ENCODE measurements at regions not wholly inside any gene's neighbourhood (a gene's known extent, or its start where the extent isn't known, plus 50 kb on each side); places are given as distances from the start of the nearest gene placed in this dataset.

- Histone ChIP-seq H3K4me2 (replicated peaks; ENCODE audit: low read depth, low read length, poor library complexity, severe bottlenecking) (no peak overlapping the region), H3K9me3 (ENCODE audit: control extremely low read depth in 1 of 3, control insufficient read depth in 2 of 3, insufficient read depth in 1 of 3, low read length in 2 of 3) (peaks cover 0 to 4% (median 0%) of the 10 kb centered on the region in 3 donors), H4K20me1 (ENCODE audit: control insufficient read depth, insufficient read depth, low read length, poor library complexity, severe bottlenecking) (no peaks in the 10 kb centered on the region), H3K4me1 (ENCODE audit: control insufficient read depth in 2 of 2, insufficient read depth in 2 of 2, low read length in 2 of 2) (no peaks in the 10 kb centered on the region), H3K27me3 (replicated peaks in 1 of 4; ENCODE audit: control extremely low read depth in 1 of 4, control insufficient read depth in 3 of 4, insufficient read depth in 4 of 4, low read length in 3 of 4) (no peaks in the 10 kb centered on the region), H3K27ac (ENCODE audit: low read length in 2 of 2) (no peak overlapping the region), H3K9ac (ENCODE audit: low read length) (no peak overlapping the region), H3K36me3 (replicated peaks in 1 of 2; ENCODE audit: control extremely low read depth in 1 of 2, control insufficient read depth in 1 of 2, extremely low read depth in 1 of 2, insufficient read depth in 2 of 2, low read length in 1 of 2) (no peaks in the 10 kb centered on the region), H3K79me2 (ENCODE audit: control insufficient read depth, insufficient read depth, low read length) (no peaks in the 10 kb centered on the region), H3K4me3 (ENCODE audit: control extremely low read depth in 1 of 5, extremely low read depth in 1 of 5, insufficient read depth in 1 of 5, low read depth in 2 of 5, low read length in 4 of 5) (no peak overlapping the region), H2AFZ (ENCODE audit: insufficient read depth, low read depth, low read length, poor library complexity, severe bottlenecking) (no peak overlapping the region)
- Mint-ChIP-seq H3K4me3 (no peak overlapping the region), H3K9me3 (ENCODE audit: insufficient read depth) (no peaks in the 10 kb centered on the region), H3K4me1 (no peaks in the 10 kb centered on the region), H3K27ac (no peak overlapping the region), H3K27me3 (no peaks in the 10 kb centered on the region)
- 46% methylated on average over 2 of the region's 4 CpGs for WGBS (ENCODE audit: insufficient coverage)
- DNase-seq (no peak), ATAC-seq (ENCODE audit: low read depth) (no peak)
- TF ChIP-seq EZH2 (IDR thresholded peaks at IDR 0.05; ENCODE audit: borderline replicate concordance, insufficient read depth, low read depth, low read length, poor library complexity, severe bottlenecking) (no peak), CTCF (IDR thresholded peaks at IDR 0.05) (no peak)
- ChIA-PET POLR2A (no interaction called here), CTCF (no interaction called here)
- intact Hi-C loops (cut with micrococcal nuclease), result no loop called here
Observed at GRCh38 chr10:33621101-33621500, 286.6 kb upstream of the NRP1 start.

GRCh38 chr10:33618196-33618595 lies 283.7 kb upstream of the NRP1 start:
- ChIA-PET CTCF (no interaction called here), POLR2A (no interaction called here)
- ATAC-seq (ENCODE audit: low read depth), result no peak
- Histone ChIP-seq H4K20me1 (ENCODE audit: control insufficient read depth, insufficient read depth, low read length, poor library complexity, severe bottlenecking) (no peaks in the 10 kb centered on the region), H3K79me2 (ENCODE audit: control insufficient read depth, insufficient read depth, low read length) (no peaks in the 10 kb centered on the region), H3K36me3 (replicated peaks in 1 of 2; ENCODE audit: control extremely low read depth in 1 of 2, control insufficient read depth in 1 of 2, extremely low read depth in 1 of 2, insufficient read depth in 2 of 2, low read length in 1 of 2) (no peaks in the 10 kb centered on the region), H3K4me1 (ENCODE audit: control insufficient read depth in 2 of 2, insufficient read depth in 2 of 2, low read length in 2 of 2) (no peaks in the 10 kb centered on the region), H3K4me3 (ENCODE audit: control extremely low read depth in 1 of 5, extremely low read depth in 1 of 5, insufficient read depth in 1 of 5, low read depth in 2 of 5, low read length in 4 of 5) (no peak overlapping the region), H3K9ac (ENCODE audit: low read length) (no peak overlapping the region), H3K9me3 (ENCODE audit: control extremely low read depth in 1 of 3, control insufficient read depth in 2 of 3, insufficient read depth in 1 of 3, low read length in 2 of 3) (peaks cover 0 to 4% (median 0%) of the 10 kb centered on the region in 3 donors), H3K27me3 (replicated peaks in 1 of 4; ENCODE audit: control extremely low read depth in 1 of 4, control insufficient read depth in 3 of 4, insufficient read depth in 4 of 4, low read length in 3 of 4) (no peaks in the 10 kb centered on the region), H3K4me2 (replicated peaks; ENCODE audit: low read depth, low read length, poor library complexity, severe bottlenecking) (no peak overlapping the region), H2AFZ (ENCODE audit: insufficient read depth, low read depth, low read length, poor library complexity, severe bottlenecking) (no peak overlapping the region), H3K27ac (ENCODE audit: low read length in 2 of 2) (no peak overlapping the region)
- Mint-ChIP-seq H3K9me3 (ENCODE audit: insufficient read depth) (peaks cover 4% of the 10 kb centered on the region), H3K27me3 (no peaks in the 10 kb centered on the region), H3K27ac (no peak overlapping the region), H3K4me3 (no peak overlapping the region), H3K4me1 (no peaks in the 10 kb centered on the region)
- no peak for DNase-seq
- no CpG with 5 or more reads among the region's 2 CpGs for WGBS (ENCODE audit: insufficient coverage)
- intact Hi-C loops (cut with micrococcal nuclease), result no loop called here
- TF ChIP-seq CTCF (IDR thresholded peaks at IDR 0.05) (no peak), EZH2 (IDR thresholded peaks at IDR 0.05; ENCODE audit: borderline replicate concordance, insufficient read depth, low read depth, low read length, poor library complexity, severe bottlenecking) (no peak)

Data from B cell (primary cell).